HG03064 (cell line): ENCODE measurements at regions not wholly inside any gene's neighbourhood (a gene's known extent, or its start where the extent isn't known, plus 50 kb on each side); places are given as distances from the start of the nearest gene placed in this dataset.

Source experiments
- ATAC-seq: cut with Tn5 transposase; IDR thresholded peaks from one replicate; pipeline ENCODE4 v1.9.1; 2021; ENCODE audit warnings: low read depth; ENCODE audit not compliant: unreplicated experiment

DNA sequence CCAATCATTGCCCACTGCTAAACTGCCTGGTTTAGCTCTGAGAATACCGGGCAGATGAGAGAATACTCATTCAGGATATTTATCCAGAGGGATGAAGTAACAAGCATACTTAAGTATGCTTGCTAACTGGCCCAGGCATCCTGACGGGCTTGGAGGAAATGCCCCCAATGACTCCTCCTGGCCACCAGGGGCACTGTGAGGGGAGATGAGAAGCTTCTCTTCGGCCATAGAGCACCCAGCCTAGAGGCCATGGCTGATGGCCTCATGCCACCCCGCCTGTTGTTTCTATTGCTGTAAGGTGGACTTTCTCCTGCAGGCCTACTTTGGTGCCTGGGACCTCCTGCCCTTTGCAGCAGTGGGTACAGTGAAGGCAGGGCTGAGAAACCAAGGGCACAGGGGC, 134.5 kb upstream of the FSTL4 start:
- no peak for ATAC-seq

GRCh38 chr5:133744960-133745308, 132.6 kb upstream of the FSTL4 start:
- no peak for ATAC-seq

DNA sequence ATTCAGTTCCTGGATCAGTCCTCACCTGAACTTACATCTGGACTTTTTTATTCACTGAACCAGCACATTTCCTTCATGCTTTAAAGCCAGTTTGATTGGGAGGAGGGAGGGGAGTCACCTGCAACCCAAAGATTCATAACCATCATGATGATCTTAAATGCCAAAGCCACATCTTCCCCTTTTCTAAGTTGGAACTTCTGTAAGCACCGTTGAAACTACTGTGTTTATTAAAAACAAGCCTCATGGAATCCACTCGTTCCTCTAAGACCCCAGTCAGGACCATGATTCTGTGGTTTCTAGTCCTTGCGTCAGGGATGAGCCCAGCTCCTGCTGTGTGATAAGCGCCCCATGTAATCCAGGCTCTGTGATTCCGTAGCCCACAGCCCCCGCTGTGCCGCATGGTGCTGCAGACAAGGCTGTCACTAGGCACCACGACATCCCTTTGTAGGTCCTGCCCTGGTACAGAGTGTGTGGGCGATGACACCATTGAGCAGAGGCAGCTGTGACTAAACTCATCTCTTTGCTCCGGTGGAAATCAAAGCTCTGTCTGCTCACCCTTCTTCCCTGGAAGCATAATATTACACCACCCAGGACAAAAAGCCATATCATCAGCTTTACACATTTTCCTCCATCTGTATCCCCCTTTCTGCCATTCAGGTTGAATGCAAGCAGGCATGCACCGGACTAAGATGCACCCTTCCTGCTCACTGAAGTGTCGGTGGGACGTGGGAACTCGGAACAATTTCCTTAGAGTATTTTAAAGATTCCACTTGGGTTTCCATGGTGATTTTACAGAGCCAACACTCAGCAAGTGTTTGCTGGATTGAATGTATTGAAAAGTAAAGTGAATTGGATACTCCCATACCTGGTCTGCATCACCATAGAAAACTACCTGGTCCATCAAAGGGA, 132.0 kb upstream of the FSTL4 start:
- no peak for ATAC-seq

DNA sequence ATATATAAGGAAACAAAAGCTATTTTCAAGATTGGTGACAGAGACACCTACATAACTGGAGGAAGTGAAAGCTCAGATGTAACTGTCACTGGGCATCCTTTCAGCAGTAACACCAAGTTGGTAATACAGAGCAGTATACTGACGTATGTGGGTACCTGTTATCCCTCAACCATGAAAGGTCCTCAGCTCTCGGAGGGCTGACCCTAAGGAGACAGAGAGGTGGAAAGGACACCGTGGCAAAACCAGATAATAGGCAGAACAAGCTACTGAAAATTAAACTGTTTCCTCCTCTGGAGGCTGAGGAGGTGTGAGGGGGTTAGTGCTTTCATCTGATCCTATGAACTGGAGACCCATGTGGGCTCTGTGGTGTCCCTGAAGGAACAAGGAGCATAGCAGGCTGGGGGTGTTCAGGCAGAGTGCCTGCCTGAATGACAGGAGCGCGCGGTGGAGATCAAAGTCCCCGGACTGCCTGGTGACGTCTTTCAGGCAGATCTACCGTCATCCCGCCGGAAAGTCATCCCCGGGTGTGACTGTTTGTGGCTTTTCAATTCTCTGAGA, 130.2 kb upstream of the FSTL4 start:
- no peak for ATAC-seq

- ATAC-seq, result no peak
Observed at GRCh38 chr5:133741818-133742355, 129.5 kb upstream of the FSTL4 start.

DNA sequence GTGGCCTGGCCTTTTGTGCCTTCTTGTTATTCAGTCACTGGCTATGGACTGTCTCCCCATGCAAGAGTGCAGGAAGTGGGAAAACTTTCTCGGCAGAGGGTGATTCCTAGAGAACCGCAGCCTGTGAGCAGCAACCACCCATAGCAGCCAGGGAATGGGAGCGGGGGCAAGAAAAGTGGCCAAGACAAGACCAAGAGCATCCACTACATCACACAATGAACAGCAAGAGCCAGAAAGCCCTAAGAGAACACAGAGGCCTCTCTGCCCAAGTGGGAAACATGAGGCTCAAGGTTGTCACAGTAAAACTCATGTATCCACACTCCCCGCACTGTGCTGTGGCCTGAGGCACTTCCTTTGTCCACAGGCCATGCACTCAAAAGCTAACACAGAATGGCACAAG, 129.1 kb upstream of the FSTL4 start:
- ATAC-seq, result no peak

GRCh38 chr5:133739181-133739780, 126.9 kb upstream of the FSTL4 start:
- no peak for ATAC-seq

GRCh38 chr5:133738271-133738670, 125.9 kb upstream of the FSTL4 start:
- no peak for ATAC-seq

DNA sequence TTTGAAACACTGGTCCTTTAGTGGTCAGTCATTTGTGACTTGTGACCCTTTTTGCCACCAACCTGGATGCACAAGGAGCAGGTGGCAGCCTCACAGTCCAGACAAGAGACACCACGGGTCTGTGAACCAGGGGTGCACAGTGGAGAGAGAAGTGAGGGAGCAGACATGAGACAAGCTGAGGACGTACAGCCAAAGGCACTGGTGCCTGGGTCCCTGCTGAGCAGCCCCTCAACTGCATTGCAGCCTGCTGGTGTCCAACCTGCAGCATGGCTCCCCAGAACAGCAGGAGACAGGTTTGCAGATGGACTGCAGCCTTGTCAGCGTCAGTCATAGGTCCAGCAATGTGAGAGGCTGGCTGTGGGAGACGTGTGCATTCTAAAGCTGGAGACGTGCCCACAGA, 124.2 kb upstream of the FSTL4 start:
- ATAC-seq, result no peak

GRCh38 chr5:133735346-133735745, 123.0 kb upstream of the FSTL4 start:
- no peak for ATAC-seq

DNA sequence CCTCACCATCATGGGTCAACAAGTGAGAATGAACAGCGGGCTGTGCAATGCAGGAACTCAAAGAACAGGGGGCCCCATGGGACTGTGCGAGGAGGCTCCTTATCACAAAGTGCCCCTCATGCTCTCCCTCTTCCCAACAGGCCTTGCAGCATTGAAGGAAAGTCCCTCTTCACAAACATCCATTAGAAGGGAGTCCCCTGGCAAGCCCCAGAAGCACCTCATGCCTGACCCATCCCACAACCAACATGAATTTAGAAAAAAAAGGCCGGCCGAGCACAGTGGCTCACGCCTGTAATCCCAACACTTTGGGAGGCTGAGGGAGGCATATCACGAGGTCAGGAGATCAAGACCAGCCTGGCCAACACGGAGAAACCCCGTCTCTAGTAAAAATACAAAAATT, 122.6 kb upstream of the FSTL4 start:
- no peak for ATAC-seq

- no peak for ATAC-seq
Observed at GRCh38 chr5:133732536-133732935, 120.2 kb upstream of the FSTL4 start.

DNA sequence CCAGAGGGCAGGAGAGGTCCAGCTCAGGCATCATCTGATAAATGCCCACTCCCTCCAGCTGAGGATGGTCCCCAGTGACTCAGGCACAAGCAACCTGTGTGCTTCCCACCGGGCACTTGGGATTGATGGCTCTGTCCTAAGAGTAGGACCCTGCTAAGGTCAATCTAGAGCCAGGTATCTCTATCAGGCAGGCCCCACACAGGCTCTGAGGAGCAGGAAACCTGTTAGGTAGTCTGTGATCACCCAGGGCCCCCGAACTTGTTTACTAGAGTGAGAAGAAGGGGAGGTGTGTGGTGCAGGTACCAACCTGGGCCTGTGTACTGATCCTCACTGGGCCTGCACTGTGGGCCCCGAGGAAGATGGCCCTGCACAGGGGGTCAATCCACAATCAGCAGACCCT, 119.6 kb upstream of the FSTL4 start:
- ATAC-seq, result no peak

DNA sequence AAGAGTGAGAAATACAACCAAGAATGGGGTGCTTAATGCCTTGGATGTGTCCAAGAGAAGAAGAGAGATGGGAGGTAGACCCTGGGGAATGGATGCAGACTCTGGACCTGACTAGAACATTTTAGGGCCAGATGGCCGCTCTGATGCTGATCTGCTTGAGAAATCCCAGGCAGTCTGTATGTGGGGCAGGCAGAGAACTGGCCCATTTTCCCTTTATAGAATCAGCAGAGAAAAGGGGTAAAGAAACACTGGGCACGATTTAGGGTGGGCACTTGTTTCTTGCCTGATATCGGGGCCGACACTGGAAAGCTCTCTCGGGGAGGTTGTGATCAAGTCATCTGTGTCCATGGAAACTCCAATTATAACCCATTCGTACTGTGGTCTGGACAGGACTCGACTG, 118.5 kb upstream of the FSTL4 start:
- no peak for ATAC-seq

- no peak for ATAC-seq
Observed at GRCh38 chr5:133730346-133730745, 118.0 kb upstream of the FSTL4 start.

- no peak for ATAC-seq
Observed at GRCh38 chr5:133729800-133730199, 117.5 kb upstream of the FSTL4 start.

DNA sequence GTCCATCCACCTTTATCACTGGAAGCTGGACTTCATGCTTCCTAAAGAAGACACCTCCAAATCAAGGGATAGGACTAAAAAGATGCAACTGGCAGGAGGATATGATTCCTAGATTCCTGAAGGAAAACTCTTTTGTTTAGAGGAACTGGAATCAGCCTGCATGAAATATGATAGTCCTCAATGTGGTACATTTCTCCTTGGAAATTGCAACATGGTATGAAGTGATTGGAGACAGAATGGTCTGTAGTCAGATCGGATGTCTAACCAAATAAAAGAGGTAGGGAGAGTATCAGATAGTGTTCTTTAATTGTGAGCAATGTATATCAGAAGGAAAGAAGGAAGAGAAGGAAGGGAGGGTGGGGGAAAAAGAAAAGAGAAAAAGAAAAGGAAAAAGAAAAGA, 116.1 kb upstream of the FSTL4 start:
- no peak for ATAC-seq

DNA sequence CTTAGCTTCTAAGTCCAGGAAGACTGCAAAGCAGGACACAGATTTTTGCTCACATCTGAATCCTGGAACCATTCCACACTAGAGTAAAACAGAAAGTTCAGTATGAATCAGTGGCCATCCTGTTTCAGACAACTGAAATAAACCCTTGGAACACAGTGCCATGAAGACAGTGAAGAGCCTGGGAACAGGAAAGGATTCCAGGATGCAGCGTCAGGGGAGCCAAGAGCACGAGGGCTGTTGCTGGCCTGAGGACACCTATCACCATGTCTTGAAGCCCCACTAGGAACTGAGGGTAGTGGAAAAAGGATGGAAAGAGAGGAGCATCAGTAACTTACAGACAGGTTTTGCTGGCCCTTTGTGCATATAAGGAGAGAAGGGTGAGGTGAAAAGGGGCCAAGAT, 115.3 kb upstream of the FSTL4 start:
- no peak for ATAC-seq

- no peak for ATAC-seq
Observed at GRCh38 chr5:133723651-133724366, 111.5 kb upstream of the FSTL4 start.

DNA sequence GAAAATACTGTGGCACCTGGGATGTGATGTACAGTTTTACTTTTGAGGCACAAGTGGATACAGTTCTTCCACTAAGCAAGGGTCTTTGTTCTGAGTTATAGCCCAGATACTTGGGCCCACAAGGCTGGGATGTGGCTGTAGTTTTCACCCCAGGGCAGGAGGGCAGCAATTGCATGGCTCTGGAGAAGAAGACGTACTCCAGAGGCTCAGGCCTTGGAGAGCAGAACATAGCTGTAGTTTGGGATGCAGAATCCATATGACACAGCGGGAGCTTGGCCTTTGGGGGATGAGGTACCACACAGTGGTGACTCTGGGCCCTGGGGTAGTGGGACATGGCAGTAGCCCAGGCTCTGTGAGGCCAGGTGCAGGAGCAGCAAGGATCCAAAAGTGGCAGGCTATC, 110.8 kb upstream of the FSTL4 start:
- ATAC-seq, result no peak

- ATAC-seq, result no peak
Observed at GRCh38 chr5:133721365-133721764, 109.0 kb upstream of the FSTL4 start.
